ENCODE measurements at regions not wholly inside any gene's neighbourhood (a gene's known extent, or its start where the extent isn't known, plus 50 kb on each side); places are given as distances from the start of the nearest gene placed in this dataset.

GRCh38 chr1:17922833-17923232, 167.7 kb downstream of the ACTL8 start:
- H3K4me2 ChIP-seq, result no peak overlapping the region
- H3K27me3 ChIP-seq (ENCODE audit: insufficient read depth), result no peaks in the 10 kb centered on the region
- 47% methylated on average over 6 of the region's 6 CpGs for WGBS (ENCODE audit: low lambda C conversion rate)
- DNase-seq, result peak; percentile 71
- peaks cover 0 to 2% of the 10 kb centered on the region in 2 experiments; a peak in 1 of 4 replicates for H3K4me1 ChIP-seq (ENCODE audit: control insufficient read depth in 1 of 2, insufficient read depth in 2 of 2, low read depth in 1 of 2, low read length in 1 of 2)
- ChIA-PET CTCF (interaction anchor here (0.6 to 9.0 kb wide), 97 partner anchors 8 to 674 kb away, joined by 3 to 131 read pairs (median 4); partner anchors contain the start of gene IGSF21), POLR2A (interaction anchor here (1.3 kb wide), 1 partner anchor 652 kb away, joined by 3 read pairs; no protein-coding TSS in a partner anchor)
- no peak overlapping the region for H3K27ac ChIP-seq (ENCODE audit: low read depth in 2 of 2, low read length in 1 of 2)
- H3K79me2 ChIP-seq (ENCODE audit: insufficient read depth), result no peaks in the 10 kb centered on the region
- no peaks in the 10 kb centered on the region for H3K36me3 ChIP-seq (replicated peaks in 1 of 2; ENCODE audit: control insufficient read depth in 1 of 2, insufficient read depth in 2 of 2, low read length in 1 of 2)
- H3F3A ChIP-seq (replicated peaks; ENCODE audit: insufficient read depth), result no peaks in the 10 kb centered on the region
- H3K9me2 ChIP-seq, result no peaks in the 10 kb centered on the region
- no peak overlapping the region; a peak in 1 of 4 replicates for H3K4me3 ChIP-seq (ENCODE audit: low read depth in 2 of 2, low read length in 1 of 2)
- no peaks in the 10 kb centered on the region for H4K20me1 ChIP-seq (ENCODE audit: insufficient read depth)
- no peaks in the 10 kb centered on the region for H3K9me3 ChIP-seq
- peak; percentile 65 for TF ChIP-seq SMC3 (IDR thresholded peaks at IDR 0.05; ENCODE audit: low read depth, low read length)
- TF ChIP-seq RAD21 (IDR thresholded peaks at IDR 0.05; ENCODE audit: low read length), result peak; percentile 94
- TF ChIP-seq RFX5 (IDR thresholded peaks at IDR 0.05; ENCODE audit: low read length), result no peak
- TF ChIP-seq CTCF (IDR thresholded peaks at IDR 0.05), result peak; percentile 58
- no peak overlapping the region for H3K9ac ChIP-seq
- no peak overlapping the region for H2AFZ ChIP-seq (ENCODE audit: low read depth)

GRCh38 chr1:17923666-17924065, 168.5 kb downstream of the ACTL8 start:
- no peak overlapping the region for H3K27ac ChIP-seq (ENCODE audit: low read depth in 2 of 2, low read length in 1 of 2)
- no peaks in the 10 kb centered on the region for H3K79me2 ChIP-seq (ENCODE audit: insufficient read depth)
- H3K4me2 ChIP-seq, result no peak overlapping the region
- no peaks in the 10 kb centered on the region for H3F3A ChIP-seq (replicated peaks; ENCODE audit: insufficient read depth)
- POLR2A ChIA-PET, result interaction anchor here (1.1 to 1.3 kb wide), 2 partner anchors 651 to 658 kb away, joined by 3 read pairs; no protein-coding TSS in a partner anchor
- 54% methylated on average over 4 of the region's 4 CpGs for WGBS (ENCODE audit: low lambda C conversion rate)
- no peak overlapping the region for H2AFZ ChIP-seq (ENCODE audit: low read depth)
- TF ChIP-seq FOSL2 (IDR thresholded peaks at IDR 0.05; ENCODE audit: borderline replicate concordance, low read depth) (no peak), SIN3A (IDR thresholded peaks at IDR 0.05; ENCODE audit: borderline replicate concordance, low read depth, low read length) (no peak), USF1 (IDR thresholded peaks at IDR 0.05; ENCODE audit: borderline replicate concordance, low read depth) (no peak), POLR2AphosphoS5 (IDR thresholded peaks at IDR 0.05; ENCODE audit: low read depth, low read length) (no peak), SMC3 (IDR thresholded peaks at IDR 0.05; ENCODE audit: low read depth, low read length) (no peak), CHD2 (IDR thresholded peaks at IDR 0.05; ENCODE audit: low read length, partially characterized antibody) (no peak), GATA2 (CRISPR knock-in tag; IDR thresholded peaks at IDR 0.05) (no peak), CTCF (IDR thresholded peaks at IDR 0.05) (no peak), PBX3 (IDR thresholded peaks at IDR 0.05) (no peak), REST (IDR thresholded peaks at IDR 0.05; ENCODE audit: low read depth, low read length) (no peak), RCOR1 (IDR thresholded peaks at IDR 0.05; ENCODE audit: low read length) (no peak)
- no peak for DNase-seq
- CTCF ChIA-PET, result interaction anchor here (0.7 to 9.0 kb wide), 80 partner anchors 10 to 659 kb away, joined by 3 to 131 read pairs (median 4); partner anchors contain the start of gene IGSF21
- no peaks in the 10 kb centered on the region for H3K36me3 ChIP-seq (replicated peaks in 1 of 2; ENCODE audit: control insufficient read depth in 1 of 2, insufficient read depth in 2 of 2, low read length in 1 of 2)
- H3K4me3 ChIP-seq (ENCODE audit: low read depth in 2 of 2, low read length in 1 of 2), result no peak overlapping the region
- peaks cover 0 to 2% of the 10 kb centered on the region in 2 experiments; a peak in 1 of 4 replicates for H3K4me1 ChIP-seq (ENCODE audit: control insufficient read depth in 1 of 2, insufficient read depth in 2 of 2, low read depth in 1 of 2, low read length in 1 of 2)
- no peaks in the 10 kb centered on the region for H3K9me2 ChIP-seq
- H4K20me1 ChIP-seq (ENCODE audit: insufficient read depth), result no peaks in the 10 kb centered on the region
- no peaks in the 10 kb centered on the region for H3K27me3 ChIP-seq (ENCODE audit: insufficient read depth)
- H3K9ac ChIP-seq, result no peak overlapping the region
- no peaks in the 10 kb centered on the region for H3K9me3 ChIP-seq
